WTC11 (cell line): ENCODE measurements at regions not wholly inside any gene's neighbourhood (a gene's known extent, or its start where the extent isn't known, plus 50 kb on each side); places are given as distances from the start of the nearest gene placed in this dataset.

Experiments
- ATAC-seq: fragments of 200-7000 bp; cut with Tn5 transposase; 2 replicates; pipeline ENCODE4 v1.10.0; 2021; ENCODE audit warnings: mild to moderate bottlenecking, moderate library complexity
- CTCF ChIA-PET: fragments of 300-600 bp; sonication (Branson Sonifier 250); formaldehyde crosslinking; loops from one replicate; lab custom pipeline; 2021; ENCODE audit warnings: antibody characterized with exemption; lab: Charles Lee
- POLR2A ChIA-PET: fragments of 350-600 bp; sonication (Branson Sonifier 250); formaldehyde crosslinking; loops from one replicate; lab custom pipeline; 2021; ENCODE audit warnings: antibody characterized with exemption; lab: Charles Lee
- DNase-seq: peaks from one replicate; pipeline ENCODE4 v3.0.0; 2021; ENCODE audit warnings: low spot score
- H3K27ac Mint-ChIP-seq: 2 replicates; pipeline ENCODE4 v1.8.0; 2021; ENCODE audit warnings: mixed read lengths
- H3K27me3 Mint-ChIP-seq: 2 replicates; pipeline ENCODE4 v1.8.0; 2021; ENCODE audit warnings: low read depth, mild to moderate bottlenecking, moderate library complexity, mixed read lengths
- H3K36me3 Mint-ChIP-seq: 2 replicates; pipeline ENCODE4 v1.8.0; 2021; ENCODE audit warnings: mixed read lengths
- H3K4me1 Mint-ChIP-seq: 2 replicates; pipeline ENCODE4 v1.8.0; 2022; ENCODE audit warnings: mixed read lengths
- H3K4me3 Mint-ChIP-seq: 2 replicates; pipeline ENCODE4 v1.8.0; 2021; ENCODE audit warnings: mild to moderate bottlenecking, moderate library complexity, mixed read lengths
- H3K9me3 Mint-ChIP-seq: 2 replicates; pipeline ENCODE4 v1.8.0; 2021; ENCODE audit warnings: mixed read lengths
- AFF4 ChIP-seq: sonication (generic); formaldehyde crosslinking; IDR thresholded peaks from 2 replicates; pipeline ENCODE4 v1.8.1; 2023; ENCODE audit warnings: mild to moderate bottlenecking, missing genetic modification reagents, borderline replicate concordance
- CREM ChIP-seq: sonication (generic); formaldehyde crosslinking; IDR thresholded peaks from 2 replicates; pipeline ENCODE4 v1.8.1; 2022; ENCODE audit warnings: mild to moderate bottlenecking, missing genetic modification reagents, moderate library complexity
- E2F1 ChIP-seq: sonication (generic); formaldehyde crosslinking; IDR thresholded peaks from 2 replicates; pipeline ENCODE4 v1.8.0; 2022; ENCODE audit warnings: mild to moderate bottlenecking, missing genetic modification reagents
- ELF4 ChIP-seq: sonication (generic); formaldehyde crosslinking; IDR thresholded peaks from 2 replicates; pipeline ENCODE4 v1.8.1; 2022; ENCODE audit warnings: low read depth, mild to moderate bottlenecking, moderate library complexity, missing genetic modification reagents
- EMX1 ChIP-seq: fragments of 250-450 bp; sonication (Bioruptor Pico); IDR thresholded peaks from 2 replicates; pipeline ENCODE4 v1.8.0; 2021; ENCODE audit warnings: mild to moderate bottlenecking
- ETV6 ChIP-seq: sonication (generic); formaldehyde crosslinking; IDR thresholded peaks from 2 replicates; pipeline ENCODE4 v1.8.1; 2022; ENCODE audit warnings: mild to moderate bottlenecking, missing genetic modification reagents
- FOXK1 ChIP-seq: sonication (generic); formaldehyde crosslinking; IDR thresholded peaks from 2 replicates; pipeline ENCODE4 v1.8.0; 2022; ENCODE audit warnings: mild to moderate bottlenecking, moderate library complexity, missing genetic modification reagents
- IRF1 ChIP-seq: sonication (generic); formaldehyde crosslinking; IDR thresholded peaks from 2 replicates; pipeline ENCODE4 v1.8.0; 2023; ENCODE audit warnings: missing genetic modification reagents
- NFE2L1 ChIP-seq: sonication (generic); formaldehyde crosslinking; IDR thresholded peaks from 2 replicates; pipeline ENCODE4 v1.8.1; 2023; ENCODE audit warnings: missing genetic modification reagents
- NFYB ChIP-seq: sonication (generic); formaldehyde crosslinking; conservative IDR thresholded peaks from 2 replicates; pipeline ENCODE4 v1.8.0; 2022; ENCODE audit warnings: low read depth, missing genetic modification reagents
- NR1H2 ChIP-seq: sonication (generic); formaldehyde crosslinking; IDR thresholded peaks from 2 replicates; pipeline ENCODE4 v1.9.0; 2021; ENCODE audit warnings: mild to moderate bottlenecking, moderate library complexity, missing genetic modification reagents
- PREB ChIP-seq: sonication (generic); formaldehyde crosslinking; IDR thresholded peaks from 2 replicates; pipeline ENCODE4 v1.8.1; 2022; ENCODE audit warnings: mild to moderate bottlenecking, missing genetic modification reagents, moderate library complexity, borderline replicate concordance
- TEAD4 ChIP-seq: sonication (generic); formaldehyde crosslinking; IDR thresholded peaks from 2 replicates; pipeline ENCODE4 v1.8.0; 2022; ENCODE audit warnings: mild to moderate bottlenecking, missing genetic modification reagents
- TP53 ChIP-seq: sonication (generic); formaldehyde crosslinking; IDR thresholded peaks from 2 replicates; pipeline ENCODE4 v1.8.1; 2023; ENCODE audit warnings: mild to moderate bottlenecking, missing genetic modification reagents
- ZNF263 ChIP-seq: sonication (generic); formaldehyde crosslinking; IDR thresholded peaks from 2 replicates; pipeline ENCODE4 v1.8.1; 2022; ENCODE audit warnings: low read depth, mild to moderate bottlenecking, moderate library complexity, missing genetic modification reagents
- ZNF423 ChIP-seq: fragments of 250-450 bp; sonication (Bioruptor Pico); IDR thresholded peaks from 2 replicates; pipeline ENCODE4 v2.1.2; 2022; ENCODE audit warnings: mild to moderate bottlenecking, moderate library complexity
- TF ChIP-seq, protein P1 (sequence below): fragments of 250-450 bp; sonication (Bioruptor Pico); IDR thresholded peaks from 2 replicates; pipeline ENCODE4 v1.9.0; 2021; ENCODE audit warnings: mild to moderate bottlenecking, borderline replicate concordance
- TF ChIP-seq, protein P2 (sequence below): sonication (generic); formaldehyde crosslinking; IDR thresholded peaks from 2 replicates; pipeline ENCODE4 v1.8.1; 2022; ENCODE audit warnings: mild to moderate bottlenecking, moderate library complexity, missing genetic modification reagents
- TF ChIP-seq, protein P3 (sequence below): sonication (generic); formaldehyde crosslinking; IDR thresholded peaks from 2 replicates; pipeline ENCODE4 v1.8.0; 2022; ENCODE audit warnings: missing genetic modification reagents

DNA sequence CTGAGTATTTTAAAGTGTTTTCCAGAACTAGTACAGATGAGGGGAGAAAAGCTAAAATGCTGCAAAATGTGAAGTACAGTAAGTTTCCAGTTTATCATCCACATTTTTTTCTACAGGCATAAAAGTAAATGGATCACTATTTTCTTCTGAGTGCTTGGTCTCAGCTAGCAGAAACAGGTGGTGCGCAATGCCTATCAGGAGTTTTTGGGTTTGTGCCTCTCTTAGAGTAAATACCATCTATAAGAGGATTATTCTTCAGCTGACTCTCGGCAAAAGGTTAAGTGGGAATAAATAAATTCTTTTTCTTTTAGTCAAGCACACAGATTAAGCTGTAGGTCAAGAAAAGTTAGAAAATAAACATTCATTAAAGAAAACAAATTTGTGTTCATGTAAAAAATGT lies 1027.7 kb downstream of the PLOD2 start:
- POLR2A ChIA-PET: no interaction called here
- Mint-ChIP-seq H3K27me3 (no peaks in the 10 kb centered on the region), H3K4me3 (no peak overlapping the region), H3K27ac (no peak overlapping the region), H3K4me1 (peaks cover 16% of the 10 kb centered on the region), H3K9me3 (no peaks in the 10 kb centered on the region), H3K36me3 (no peaks in the 10 kb centered on the region)
- CTCF ChIA-PET: no interaction called here
- ATAC-seq: no peak
- TF ChIP-seq TEAD4 (CRISPR knock-in tag): no peak
- TF ChIP-seq NFYB: no peak
- no peak for TF ChIP-seq ZNF423
- TF ChIP-seq TP53: no peak
- TF ChIP-seq CREM (CRISPR knock-in tag): no peak
- TF ChIP-seq, protein P1, sequence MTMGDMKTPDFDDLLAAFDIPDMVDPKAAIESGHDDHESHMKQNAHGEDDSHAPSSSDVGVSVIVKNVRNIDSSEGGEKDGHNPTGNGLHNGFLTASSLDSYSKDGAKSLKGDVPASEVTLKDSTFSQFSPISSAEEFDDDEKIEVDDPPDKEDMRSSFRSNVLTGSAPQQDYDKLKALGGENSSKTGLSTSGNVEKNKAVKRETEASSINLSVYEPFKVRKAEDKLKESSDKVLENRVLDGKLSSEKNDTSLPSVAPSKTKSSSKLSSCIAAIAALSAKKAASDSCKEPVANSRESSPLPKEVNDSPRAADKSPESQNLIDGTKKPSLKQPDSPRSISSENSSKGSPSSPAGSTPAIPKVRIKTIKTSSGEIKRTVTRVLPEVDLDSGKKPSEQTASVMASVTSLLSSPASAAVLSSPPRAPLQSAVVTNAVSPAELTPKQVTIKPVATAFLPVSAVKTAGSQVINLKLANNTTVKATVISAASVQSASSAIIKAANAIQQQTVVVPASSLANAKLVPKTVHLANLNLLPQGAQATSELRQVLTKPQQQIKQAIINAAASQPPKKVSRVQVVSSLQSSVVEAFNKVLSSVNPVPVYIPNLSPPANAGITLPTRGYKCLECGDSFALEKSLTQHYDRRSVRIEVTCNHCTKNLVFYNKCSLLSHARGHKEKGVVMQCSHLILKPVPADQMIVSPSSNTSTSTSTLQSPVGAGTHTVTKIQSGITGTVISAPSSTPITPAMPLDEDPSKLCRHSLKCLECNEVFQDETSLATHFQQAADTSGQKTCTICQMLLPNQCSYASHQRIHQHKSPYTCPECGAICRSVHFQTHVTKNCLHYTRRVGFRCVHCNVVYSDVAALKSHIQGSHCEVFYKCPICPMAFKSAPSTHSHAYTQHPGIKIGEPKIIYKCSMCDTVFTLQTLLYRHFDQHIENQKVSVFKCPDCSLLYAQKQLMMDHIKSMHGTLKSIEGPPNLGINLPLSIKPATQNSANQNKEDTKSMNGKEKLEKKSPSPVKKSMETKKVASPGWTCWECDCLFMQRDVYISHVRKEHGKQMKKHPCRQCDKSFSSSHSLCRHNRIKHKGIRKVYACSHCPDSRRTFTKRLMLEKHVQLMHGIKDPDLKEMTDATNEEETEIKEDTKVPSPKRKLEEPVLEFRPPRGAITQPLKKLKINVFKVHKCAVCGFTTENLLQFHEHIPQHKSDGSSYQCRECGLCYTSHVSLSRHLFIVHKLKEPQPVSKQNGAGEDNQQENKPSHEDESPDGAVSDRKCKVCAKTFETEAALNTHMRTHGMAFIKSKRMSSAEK (CRISPR knock-in tag): no peak
- no peak for TF ChIP-seq PREB (CRISPR knock-in tag)
- TF ChIP-seq E2F1: no peak
- TF ChIP-seq AFF4: no peak
- TF ChIP-seq, protein P2, sequence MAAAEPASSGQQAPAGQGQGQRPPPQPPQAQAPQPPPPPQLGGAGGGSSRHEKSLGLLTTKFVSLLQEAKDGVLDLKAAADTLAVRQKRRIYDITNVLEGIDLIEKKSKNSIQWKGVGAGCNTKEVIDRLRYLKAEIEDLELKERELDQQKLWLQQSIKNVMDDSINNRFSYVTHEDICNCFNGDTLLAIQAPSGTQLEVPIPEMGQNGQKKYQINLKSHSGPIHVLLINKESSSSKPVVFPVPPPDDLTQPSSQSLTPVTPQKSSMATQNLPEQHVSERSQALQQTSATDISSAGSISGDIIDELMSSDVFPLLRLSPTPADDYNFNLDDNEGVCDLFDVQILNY (CRISPR knock-in tag): no peak
- no peak for TF ChIP-seq IRF1
- TF ChIP-seq EMX1: no peak
- no peak for TF ChIP-seq NFE2L1 (CRISPR knock-in tag)
- DNase-seq: no peak

DNA sequence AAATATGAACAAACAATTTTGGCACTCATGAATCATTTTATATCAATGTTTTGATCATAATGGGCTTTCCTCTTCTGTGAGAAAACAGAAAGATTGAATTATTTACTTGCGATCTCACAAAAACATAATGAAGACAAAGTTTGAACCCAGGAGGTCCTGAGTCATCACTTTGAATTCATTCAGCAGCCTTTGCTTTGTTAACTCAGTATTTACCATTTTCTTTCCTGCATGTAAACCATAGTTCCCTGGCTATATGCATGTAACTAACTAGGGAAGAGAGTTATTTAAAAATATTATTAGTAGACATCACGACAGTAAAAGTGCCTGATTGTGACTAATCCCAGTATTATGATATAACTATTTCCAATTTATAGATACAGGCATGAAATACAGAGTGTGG lies 1026.2 kb downstream of the PLOD2 start:
- CTCF ChIA-PET: no interaction called here
- Mint-ChIP-seq H3K4me3 (no peak overlapping the region), H3K36me3 (no peaks in the 10 kb centered on the region), H3K27me3 (no peaks in the 10 kb centered on the region), H3K9me3 (no peaks in the 10 kb centered on the region), H3K4me1 (peaks cover 16% of the 10 kb centered on the region), H3K27ac (no peak overlapping the region)
- POLR2A ChIA-PET: no interaction called here
- ATAC-seq (no peak), DNase-seq (no peak)
- TF ChIP-seq, protein P2 (CRISPR knock-in tag): no peak
- TF ChIP-seq, protein P3, sequence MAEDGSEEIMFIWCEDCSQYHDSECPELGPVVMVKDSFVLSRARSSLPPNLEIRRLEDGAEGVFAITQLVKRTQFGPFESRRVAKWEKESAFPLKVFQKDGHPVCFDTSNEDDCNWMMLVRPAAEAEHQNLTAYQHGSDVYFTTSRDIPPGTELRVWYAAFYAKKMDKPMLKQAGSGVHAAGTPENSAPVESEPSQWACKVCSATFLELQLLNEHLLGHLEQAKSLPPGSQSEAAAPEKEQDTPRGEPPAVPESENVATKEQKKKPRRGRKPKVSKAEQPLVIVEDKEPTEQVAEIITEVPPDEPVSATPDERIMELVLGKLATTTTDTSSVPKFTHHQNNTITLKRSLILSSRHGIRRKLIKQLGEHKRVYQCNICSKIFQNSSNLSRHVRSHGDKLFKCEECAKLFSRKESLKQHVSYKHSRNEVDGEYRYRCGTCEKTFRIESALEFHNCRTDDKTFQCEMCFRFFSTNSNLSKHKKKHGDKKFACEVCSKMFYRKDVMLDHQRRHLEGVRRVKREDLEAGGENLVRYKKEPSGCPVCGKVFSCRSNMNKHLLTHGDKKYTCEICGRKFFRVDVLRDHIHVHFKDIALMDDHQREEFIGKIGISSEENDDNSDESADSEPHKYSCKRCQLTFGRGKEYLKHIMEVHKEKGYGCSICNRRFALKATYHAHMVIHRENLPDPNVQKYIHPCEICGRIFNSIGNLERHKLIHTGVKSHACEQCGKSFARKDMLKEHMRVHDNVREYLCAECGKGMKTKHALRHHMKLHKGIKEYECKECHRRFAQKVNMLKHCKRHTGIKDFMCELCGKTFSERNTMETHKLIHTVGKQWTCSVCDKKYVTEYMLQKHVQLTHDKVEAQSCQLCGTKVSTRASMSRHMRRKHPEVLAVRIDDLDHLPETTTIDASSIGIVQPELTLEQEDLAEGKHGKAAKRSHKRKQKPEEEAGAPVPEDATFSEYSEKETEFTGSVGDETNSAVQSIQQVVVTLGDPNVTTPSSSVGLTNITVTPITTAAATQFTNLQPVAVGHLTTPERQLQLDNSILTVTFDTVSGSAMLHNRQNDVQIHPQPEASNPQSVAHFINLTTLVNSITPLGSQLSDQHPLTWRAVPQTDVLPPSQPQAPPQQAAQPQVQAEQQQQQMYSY (CRISPR knock-in tag): no peak
- TF ChIP-seq ELF4 (CRISPR knock-in tag) (no peak), ETV6 (no peak), FOXK1 (CRISPR knock-in tag) (no peak), NR1H2 (CRISPR knock-in tag) (no peak), ZNF263 (CRISPR knock-in tag) (no peak)
